T-helper 2 cell treated with Interferon-gamma antibody and Interleukin-4, amounts not matched to agents 5 μg/mL and 100 μg/mL, for 36 hours (primary cell): ENCODE measurements at regions not wholly inside any gene's neighbourhood (a gene's known extent, or its start where the extent isn't known, plus 50 kb on each side); places are given as distances from the start of the nearest gene placed in this dataset.

ENCODE experiments used
- DNase-seq: peaks from one replicate; pipeline ENCODE4 v3.0.0; 2021; ENCODE audit warnings: low spot score
- H3K27ac Mint-ChIP-seq: one replicate; pipeline ENCODE4 v1.8.0; 2021; ENCODE audit warnings: mild to moderate bottlenecking, mixed read lengths
- H3K27me3 Mint-ChIP-seq: one replicate; pipeline ENCODE4 v1.8.0; 2021; ENCODE audit warnings: low read depth, mixed read lengths
- H3K36me3 Mint-ChIP-seq: one replicate; pipeline ENCODE4 v1.8.0; 2021; ENCODE audit warnings: low read depth, mixed read lengths
- H3K4me1 Mint-ChIP-seq: one replicate; pipeline ENCODE4 v1.8.0; 2021; ENCODE audit warnings: low read depth, mixed read lengths
- H3K4me3 Mint-ChIP-seq: one replicate; pipeline ENCODE4 v1.8.0; 2022; ENCODE audit warnings: mild to moderate bottlenecking, moderate library complexity, mixed read lengths
- H3K9me3 Mint-ChIP-seq: one replicate; pipeline ENCODE4 v1.8.0; 2021; ENCODE audit warnings: mixed read lengths

- H3K27me3 Mint-ChIP-seq: no peaks in the 10 kb centered on the region
These were observed 654.6 kb downstream of the RAPGEF2 start for GRCh38 chr4:159757499-159757898.

GRCh38 chr4:159758061-159758460 lies 655.2 kb downstream of the RAPGEF2 start:
- Mint-ChIP-seq H3K4me1 (no peaks in the 10 kb centered on the region), H3K9me3 (peaks cover 6% of the 10 kb centered on the region), H3K36me3 (no peaks in the 10 kb centered on the region), H3K27ac (no peak overlapping the region), H3K27me3 (no peaks in the 10 kb centered on the region), H3K4me3 (no peak overlapping the region)
- no peak for DNase-seq

More at GRCh38 chr4:159757499-159757898, 654.6 kb downstream of the RAPGEF2 start:
- Mint-ChIP-seq H3K27ac (no peak overlapping the region), H3K36me3 (no peaks in the 10 kb centered on the region), H3K9me3 (peaks cover 6% of the 10 kb centered on the region), H3K4me3 (no peak overlapping the region), H3K4me1 (no peaks in the 10 kb centered on the region)
- DNase-seq: no peak

- H3K27me3 Mint-ChIP-seq: no peaks in the 10 kb centered on the region
- H3K4me3 Mint-ChIP-seq: no peak overlapping the region
- H3K27ac Mint-ChIP-seq: no peak overlapping the region
- H3K4me1 Mint-ChIP-seq: no peaks in the 10 kb centered on the region
- DNase-seq: no peak
- H3K36me3 Mint-ChIP-seq: no peaks in the 10 kb centered on the region
- H3K9me3 Mint-ChIP-seq: no peaks in the 10 kb centered on the region
These were observed 659.8 kb downstream of the RAPGEF2 start for GRCh38 chr4:159762672-159763071.

- DNase-seq: no peak
- H3K27ac Mint-ChIP-seq: no peak overlapping the region
These were observed 661.6 kb downstream of the RAPGEF2 start for GRCh38 chr4:159764343-159764952.

GRCh38 chr4:159765382-159765781 lies 662.5 kb downstream of the RAPGEF2 start:
- Mint-ChIP-seq H3K9me3 (no peaks in the 10 kb centered on the region), H3K4me3 (no peak overlapping the region), H3K4me1 (no peaks in the 10 kb centered on the region), H3K27me3 (no peaks in the 10 kb centered on the region), H3K27ac (no peak overlapping the region), H3K36me3 (no peaks in the 10 kb centered on the region)
- DNase-seq: no peak

More at GRCh38 chr4:159764343-159764952, 661.6 kb downstream of the RAPGEF2 start:
- no peaks in the 10 kb centered on the region for H3K27me3 Mint-ChIP-seq
- no peak overlapping the region for H3K4me3 Mint-ChIP-seq
- H3K4me1 Mint-ChIP-seq: no peaks in the 10 kb centered on the region
- no peaks in the 10 kb centered on the region for H3K36me3 Mint-ChIP-seq
- no peaks in the 10 kb centered on the region for H3K9me3 Mint-ChIP-seq

GRCh38 chr4:159766241-159766640 lies 663.4 kb downstream of the RAPGEF2 start:
- H3K4me1 Mint-ChIP-seq: no peaks in the 10 kb centered on the region
- no peak overlapping the region for H3K27ac Mint-ChIP-seq
- DNase-seq: no peak
- no peak overlapping the region for H3K4me3 Mint-ChIP-seq
- H3K36me3 Mint-ChIP-seq: no peaks in the 10 kb centered on the region
- no peaks in the 10 kb centered on the region for H3K27me3 Mint-ChIP-seq
- H3K9me3 Mint-ChIP-seq: no peaks in the 10 kb centered on the region

- DNase-seq: no peak
- H3K9me3 Mint-ChIP-seq: no peaks in the 10 kb centered on the region
- H3K4me1 Mint-ChIP-seq: no peaks in the 10 kb centered on the region
- no peaks in the 10 kb centered on the region for H3K27me3 Mint-ChIP-seq
- no peaks in the 10 kb centered on the region for H3K36me3 Mint-ChIP-seq
- H3K27ac Mint-ChIP-seq: no peak overlapping the region
- no peak overlapping the region for H3K4me3 Mint-ChIP-seq
These were observed 664.5 kb downstream of the RAPGEF2 start for GRCh38 chr4:159767406-159767805.

GRCh38 chr4:159768016-159768415 lies 665.1 kb downstream of the RAPGEF2 start:
- Mint-ChIP-seq H3K27me3 (no peaks in the 10 kb centered on the region), H3K9me3 (no peaks in the 10 kb centered on the region), H3K27ac (no peak overlapping the region), H3K36me3 (no peaks in the 10 kb centered on the region), H3K4me3 (no peak overlapping the region), H3K4me1 (no peaks in the 10 kb centered on the region)
- no peak for DNase-seq

- no peaks in the 10 kb centered on the region for H3K9me3 Mint-ChIP-seq
- DNase-seq: no peak
- H3K4me3 Mint-ChIP-seq: no peak overlapping the region
- no peaks in the 10 kb centered on the region for H3K36me3 Mint-ChIP-seq
- no peak overlapping the region for H3K27ac Mint-ChIP-seq
- no peaks in the 10 kb centered on the region for H3K27me3 Mint-ChIP-seq
- H3K4me1 Mint-ChIP-seq: no peaks in the 10 kb centered on the region
These were observed 667.5 kb downstream of the RAPGEF2 start for GRCh38 chr4:159770401-159770800.

- H3K4me3 Mint-ChIP-seq: no peak overlapping the region
- H3K27ac Mint-ChIP-seq: no peak overlapping the region
- H3K9me3 Mint-ChIP-seq: no peaks in the 10 kb centered on the region
- no peak for DNase-seq
- H3K4me1 Mint-ChIP-seq: no peaks in the 10 kb centered on the region
- no peaks in the 10 kb centered on the region for H3K36me3 Mint-ChIP-seq
- no peaks in the 10 kb centered on the region for H3K27me3 Mint-ChIP-seq
These were observed 668.1 kb downstream of the RAPGEF2 start for GRCh38 chr4:159770969-159771368.

- DNase-seq: no peak
- Mint-ChIP-seq H3K36me3 (no peaks in the 10 kb centered on the region), H3K9me3 (no peaks in the 10 kb centered on the region), H3K4me1 (no peaks in the 10 kb centered on the region), H3K4me3 (no peak overlapping the region), H3K27me3 (no peaks in the 10 kb centered on the region), H3K27ac (no peak overlapping the region)
These were observed 674.1 kb downstream of the RAPGEF2 start for GRCh38 chr4:159776961-159777360.

GRCh38 chr4:159777689-159778088 lies 674.8 kb downstream of the RAPGEF2 start:
- no peak for DNase-seq
- Mint-ChIP-seq H3K27ac (no peak overlapping the region), H3K9me3 (no peaks in the 10 kb centered on the region), H3K4me1 (no peaks in the 10 kb centered on the region), H3K4me3 (no peak overlapping the region), H3K36me3 (no peaks in the 10 kb centered on the region), H3K27me3 (no peaks in the 10 kb centered on the region)

- Mint-ChIP-seq H3K4me1 (no peaks in the 10 kb centered on the region), H3K9me3 (no peaks in the 10 kb centered on the region), H3K36me3 (no peaks in the 10 kb centered on the region), H3K27me3 (no peaks in the 10 kb centered on the region), H3K4me3 (no peak overlapping the region), H3K27ac (no peak overlapping the region)
- no peak for DNase-seq
These were observed 675.4 kb downstream of the RAPGEF2 start for GRCh38 chr4:159778298-159778697.

GRCh38 chr4:159779716-159780115 lies 676.8 kb downstream of the RAPGEF2 start:
- H3K27me3 Mint-ChIP-seq: no peaks in the 10 kb centered on the region
- no peak overlapping the region for H3K4me3 Mint-ChIP-seq
- H3K27ac Mint-ChIP-seq: no peak overlapping the region
- no peak for DNase-seq
- no peaks in the 10 kb centered on the region for H3K36me3 Mint-ChIP-seq
- H3K4me1 Mint-ChIP-seq: no peaks in the 10 kb centered on the region
- H3K9me3 Mint-ChIP-seq: no peaks in the 10 kb centered on the region

- no peak overlapping the region for H3K4me3 Mint-ChIP-seq
- H3K27me3 Mint-ChIP-seq: no peaks in the 10 kb centered on the region
- H3K36me3 Mint-ChIP-seq: no peaks in the 10 kb centered on the region
These were observed 677.5 kb downstream of the RAPGEF2 start for GRCh38 chr4:159780196-159780922.

More at GRCh38 chr4:159780196-159780922, 677.5 kb downstream of the RAPGEF2 start:
- no peak overlapping the region for H3K27ac Mint-ChIP-seq
- no peak for DNase-seq
- H3K4me1 Mint-ChIP-seq: no peaks in the 10 kb centered on the region
- no peaks in the 10 kb centered on the region for H3K9me3 Mint-ChIP-seq
